Right renal cortex interstitium (tissue), 3 donors: ENCODE measurements at regions not wholly inside any gene's neighbourhood (a gene's known extent, or its start where the extent isn't known, plus 50 kb on each side); places are given as distances from the start of the nearest gene placed in this dataset.

Experiments
- DNase-seq, 3 donors: peaks; one replicate each; pipeline ENCODE4 v3.0.0-alpha.2; 2013; ENCODE audit warnings: low read depth in 3 of 3, low spot score in 2 of 3

- no peak for DNase-seq
Observed at GRCh38 chr6:139778688-139779087, 404.2 kb upstream of the CITED2 start.

- DNase-seq, result no peak
Observed at GRCh38 chr6:139778106-139778505, 403.7 kb upstream of the CITED2 start.

GRCh38 chr6:139777202-139777970, 402.9 kb upstream of the CITED2 start:
- DNase-seq, result no peak

GRCh38 chr6:139776041-139776440, 401.6 kb upstream of the CITED2 start:
- DNase-seq, result no peak

GRCh38 chr6:139768196-139768595, 393.7 kb upstream of the CITED2 start:
- no peak for DNase-seq

GRCh38 chr6:139766796-139767195, 392.3 kb upstream of the CITED2 start:
- no peak for DNase-seq

GRCh38 chr6:139765825-139766285, 391.4 kb upstream of the CITED2 start:
- DNase-seq, result no peak

GRCh38 chr6:139764498-139764986, 390.1 kb upstream of the CITED2 start:
- DNase-seq, result no peak

- DNase-seq, result no peak
Observed at GRCh38 chr6:139763468-139764210, 389.2 kb upstream of the CITED2 start.

- no peak for DNase-seq
Observed at GRCh38 chr6:139762587-139763031, 388.2 kb upstream of the CITED2 start.

GRCh38 chr6:139760128-139760527, 385.7 kb upstream of the CITED2 start:
- no peak for DNase-seq

- no peak for DNase-seq
Observed at GRCh38 chr6:139759086-139759485, 384.6 kb upstream of the CITED2 start.

GRCh38 chr6:139758209-139758611, 383.8 kb upstream of the CITED2 start:
- DNase-seq, result no peak

GRCh38 chr6:139757784-139758183, 383.3 kb upstream of the CITED2 start:
- DNase-seq, result no peak

GRCh38 chr6:139756381-139756780, 381.9 kb upstream of the CITED2 start:
- DNase-seq, result no peak

- no peak for DNase-seq
Observed at GRCh38 chr6:139754898-139755775, 380.7 kb upstream of the CITED2 start.

GRCh38 chr6:139753198-139753861, 378.9 kb upstream of the CITED2 start:
- no peak for DNase-seq

- DNase-seq, result no peak
Observed at GRCh38 chr6:139752086-139752485, 377.6 kb upstream of the CITED2 start.

- no peak for DNase-seq
Observed at GRCh38 chr6:139751179-139751578, 376.7 kb upstream of the CITED2 start.
